LNCAP (cell line): ENCODE measurements at regions not wholly inside any gene's neighbourhood (a gene's known extent, or its start where the extent isn't known, plus 50 kb on each side); places are given as distances from the start of the nearest gene placed in this dataset.

Experiments used
- CTCF ChIP-seq: fragments of 450-650 bp; IDR thresholded peaks from 2 replicates; pipeline ENCODE4 v1.5.1; 2017; ENCODE audit warnings: mild to moderate bottlenecking

DNA sequence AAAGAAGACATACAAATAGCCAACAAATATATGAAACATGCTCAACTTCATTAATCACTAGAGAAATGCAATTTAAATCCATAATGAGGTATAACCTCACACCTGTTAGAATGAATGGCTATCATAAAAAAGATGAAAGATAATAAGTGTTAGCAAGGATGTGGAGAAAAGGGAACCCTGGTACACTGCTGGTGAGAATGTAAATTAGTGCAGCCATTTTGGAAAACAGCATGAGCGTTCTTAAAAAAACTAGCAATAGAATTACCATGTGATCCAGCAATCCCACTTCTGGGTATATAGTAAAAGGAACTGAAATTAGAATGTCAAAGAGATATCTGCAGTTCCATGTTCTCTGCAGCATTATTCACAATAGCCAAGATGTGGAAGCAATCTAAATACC is 64.2 kb upstream of the CEP78 start:
- no peak for TF ChIP-seq CTCF

DNA sequence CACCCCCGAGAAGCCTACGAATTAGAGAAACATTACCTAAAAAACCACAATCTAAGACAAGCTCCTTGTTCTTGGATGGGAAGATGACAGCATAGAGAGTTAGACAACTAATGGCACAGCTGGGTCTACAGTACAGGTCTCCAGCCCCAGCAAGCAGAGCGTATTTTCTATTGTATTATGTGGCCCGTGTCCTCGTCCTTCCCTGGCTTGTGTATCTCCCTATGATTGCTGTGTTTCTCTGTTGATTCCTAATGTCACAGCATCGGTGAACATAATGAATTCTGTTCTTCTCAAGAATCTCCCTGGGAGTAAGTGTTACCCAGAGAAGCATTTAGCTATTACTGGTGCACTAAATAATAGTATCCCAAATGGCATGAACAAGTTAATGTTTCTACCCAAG is 66.8 kb upstream of the CEP78 start:
- no peak for TF ChIP-seq CTCF

GRCh38 chr9:78167356-78167755 is 68.5 kb upstream of the CEP78 start:
- no peak for TF ChIP-seq CTCF

- TF ChIP-seq CTCF = no peak
These were observed 72.0 kb upstream of the CEP78 start for GRCh38 chr9:78163834-78164233.

GRCh38 chr9:78158286-78158685 is 77.6 kb upstream of the CEP78 start:
- TF ChIP-seq CTCF = no peak

GRCh38 chr9:78150983-78151356 is 84.9 kb upstream of the CEP78 start:
- TF ChIP-seq CTCF = no peak

- no peak for TF ChIP-seq CTCF
These were observed 85.4 kb upstream of the CEP78 start for GRCh38 chr9:78150312-78150982.

DNA sequence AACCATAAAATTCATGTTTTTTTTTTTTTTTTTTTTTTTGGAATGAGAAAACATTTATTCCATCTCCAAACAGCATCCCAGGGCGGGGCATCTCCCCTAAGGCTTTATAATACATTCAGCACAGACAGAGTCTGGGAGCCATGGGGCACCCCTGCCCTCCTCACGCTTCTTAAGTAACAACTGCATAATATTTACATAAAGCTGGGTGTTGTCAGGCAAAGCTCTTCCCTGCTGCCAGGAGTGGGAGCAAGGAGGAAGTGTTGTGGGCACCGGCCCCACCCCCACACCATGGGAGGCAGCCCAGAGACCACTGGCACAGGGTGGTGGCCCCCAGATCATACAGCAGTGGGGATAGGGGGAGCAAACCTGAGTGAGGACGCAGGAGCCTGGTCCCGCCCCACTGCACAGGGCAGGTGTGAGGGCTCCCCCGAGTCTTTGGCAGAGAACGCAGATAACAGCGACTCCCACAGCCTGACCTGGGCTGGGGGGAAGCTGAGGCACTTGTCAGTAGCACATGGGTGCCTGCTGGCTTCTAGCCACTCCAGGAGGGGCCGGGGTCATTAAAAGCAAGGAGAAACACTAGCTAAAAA is 86.1 kb upstream of the CEP78 start:
- TF ChIP-seq CTCF = no peak
